PFSK-1 (cell line): ENCODE measurements at regions not wholly inside any gene's neighbourhood (a gene's known extent, or its start where the extent isn't known, plus 50 kb on each side); places are given as distances from the start of the nearest gene placed in this dataset.

Source experiments
- FOXP2 ChIP-seq: optimal IDR thresholded peaks from 2 replicates; pipeline ENCODE3; 2011; ENCODE audit warnings: borderline replicate concordance, control low read depth, inconsistent platforms; ENCODE audit not compliant: insufficient read depth; ENCODE audit errors: extremely low read length, extremely low read depth
- POLR2AphosphoS5 ChIP-seq: IDR thresholded peaks from 2 replicates; pipeline ENCODE4 v1.6.1; 2012; ENCODE audit warnings: low read depth, mild to moderate bottlenecking, control low read depth, low read length, moderate library complexity
- SIN3A ChIP-seq: IDR thresholded peaks from 2 replicates; pipeline ENCODE4 v1.6.1; 2012; ENCODE audit warnings: mild to moderate bottlenecking, low read length, moderate library complexity, borderline replicate concordance; ENCODE audit not compliant: insufficient read depth
- TAF1 ChIP-seq: IDR thresholded peaks from 2 replicates; pipeline ENCODE4 v1.6.1; 2012; ENCODE audit warnings: low read length, control low read depth, borderline replicate concordance; ENCODE audit not compliant: insufficient read depth
- TF ChIP-seq, protein P1 (sequence below), 2 experiments: IDR thresholded peaks; 2 replicates each; pipeline versions ENCODE4 v1.6.1 to v1.8.0; 2011 to 2012; ENCODE audit warnings: low read depth in 2 of 2, low read length in 2 of 2, control low read depth in 1 of 2, inconsistent platforms in 1 of 2, mild to moderate bottlenecking in 1 of 2, moderate library complexity in 1 of 2; ENCODE audit not compliant: insufficient read depth in 1 of 2

DNA sequence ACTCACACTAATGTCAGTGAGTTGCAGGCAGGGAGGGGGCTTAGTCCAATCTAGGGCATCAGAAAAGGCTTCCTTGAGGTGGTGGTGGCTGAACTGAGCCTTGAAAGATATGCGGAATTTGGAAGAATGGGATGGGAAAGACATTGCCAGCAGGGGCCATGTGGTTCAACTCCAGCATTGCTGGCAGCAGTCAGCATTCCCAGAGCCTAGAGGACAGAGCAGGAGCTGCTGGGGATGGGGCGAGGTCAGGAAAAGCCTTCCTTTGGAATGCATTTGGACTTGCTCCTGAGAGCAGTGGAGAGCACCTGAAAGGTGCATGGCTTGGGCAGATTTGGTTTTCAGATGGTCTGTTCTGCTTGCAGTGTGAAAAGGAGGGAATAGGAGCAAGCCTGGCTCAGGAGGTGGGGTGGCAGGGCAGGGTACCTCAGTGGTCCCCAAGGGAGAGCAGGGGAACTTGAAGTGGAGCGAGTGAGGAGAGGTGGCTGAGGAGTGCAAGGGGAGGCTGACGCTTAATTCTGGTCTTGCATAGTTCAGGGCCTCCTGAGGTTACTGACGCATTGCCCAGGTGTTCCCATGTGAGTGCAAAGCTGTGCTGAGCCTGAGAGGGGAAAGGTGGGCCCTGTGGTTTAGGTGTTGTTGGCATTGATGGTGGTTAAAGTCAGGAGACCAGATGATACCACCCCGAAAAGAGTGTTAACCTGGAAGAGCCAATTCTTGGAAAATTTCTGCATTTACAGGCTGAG is 112.1 kb upstream of the MGAT5 start:
- TF ChIP-seq FOXP2 (no peak), POLR2AphosphoS5 (no peak), SIN3A (no peak), TAF1 (no peak)
- TF ChIP-seq, protein P1, sequence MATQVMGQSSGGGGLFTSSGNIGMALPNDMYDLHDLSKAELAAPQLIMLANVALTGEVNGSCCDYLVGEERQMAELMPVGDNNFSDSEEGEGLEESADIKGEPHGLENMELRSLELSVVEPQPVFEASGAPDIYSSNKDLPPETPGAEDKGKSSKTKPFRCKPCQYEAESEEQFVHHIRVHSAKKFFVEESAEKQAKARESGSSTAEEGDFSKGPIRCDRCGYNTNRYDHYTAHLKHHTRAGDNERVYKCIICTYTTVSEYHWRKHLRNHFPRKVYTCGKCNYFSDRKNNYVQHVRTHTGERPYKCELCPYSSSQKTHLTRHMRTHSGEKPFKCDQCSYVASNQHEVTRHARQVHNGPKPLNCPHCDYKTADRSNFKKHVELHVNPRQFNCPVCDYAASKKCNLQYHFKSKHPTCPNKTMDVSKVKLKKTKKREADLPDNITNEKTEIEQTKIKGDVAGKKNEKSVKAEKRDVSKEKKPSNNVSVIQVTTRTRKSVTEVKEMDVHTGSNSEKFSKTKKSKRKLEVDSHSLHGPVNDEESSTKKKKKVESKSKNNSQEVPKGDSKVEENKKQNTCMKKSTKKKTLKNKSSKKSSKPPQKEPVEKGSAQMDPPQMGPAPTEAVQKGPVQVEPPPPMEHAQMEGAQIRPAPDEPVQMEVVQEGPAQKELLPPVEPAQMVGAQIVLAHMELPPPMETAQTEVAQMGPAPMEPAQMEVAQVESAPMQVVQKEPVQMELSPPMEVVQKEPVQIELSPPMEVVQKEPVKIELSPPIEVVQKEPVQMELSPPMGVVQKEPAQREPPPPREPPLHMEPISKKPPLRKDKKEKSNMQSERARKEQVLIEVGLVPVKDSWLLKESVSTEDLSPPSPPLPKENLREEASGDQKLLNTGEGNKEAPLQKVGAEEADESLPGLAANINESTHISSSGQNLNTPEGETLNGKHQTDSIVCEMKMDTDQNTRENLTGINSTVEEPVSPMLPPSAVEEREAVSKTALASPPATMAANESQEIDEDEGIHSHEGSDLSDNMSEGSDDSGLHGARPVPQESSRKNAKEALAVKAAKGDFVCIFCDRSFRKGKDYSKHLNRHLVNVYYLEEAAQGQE (IDR thresholded peaks at IDR 0.05; ENCODE audit: insufficient read depth in 1 of 2, low read depth in 2 of 2, low read length in 2 of 2): no peak

DNA sequence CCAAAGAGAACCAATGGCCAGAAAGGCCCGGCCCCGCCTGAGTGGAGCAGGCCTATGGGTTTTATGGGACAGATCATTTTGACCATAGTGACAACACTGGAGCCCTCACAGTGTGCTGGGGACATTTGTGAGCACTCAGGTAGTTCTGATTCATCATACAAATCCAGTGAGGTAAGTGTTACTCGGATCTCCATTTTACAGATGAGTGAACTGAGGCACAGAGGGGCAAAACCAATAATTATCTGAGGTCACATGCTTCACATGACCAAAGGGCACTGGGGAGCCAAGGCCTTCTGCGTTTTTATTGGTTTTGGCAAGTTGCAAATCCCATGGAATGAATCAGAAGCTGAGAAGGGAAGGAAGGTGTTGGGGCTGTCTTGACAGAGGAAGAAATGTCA is 111.5 kb upstream of the MGAT5 start:
- TF ChIP-seq TAF1 (no peak), SIN3A (no peak), POLR2AphosphoS5 (no peak), FOXP2 (no peak)
- TF ChIP-seq, protein P1 (IDR thresholded peaks at IDR 0.05; ENCODE audit: insufficient read depth in 1 of 2, low read depth in 2 of 2, low read length in 2 of 2): no peak

DNA sequence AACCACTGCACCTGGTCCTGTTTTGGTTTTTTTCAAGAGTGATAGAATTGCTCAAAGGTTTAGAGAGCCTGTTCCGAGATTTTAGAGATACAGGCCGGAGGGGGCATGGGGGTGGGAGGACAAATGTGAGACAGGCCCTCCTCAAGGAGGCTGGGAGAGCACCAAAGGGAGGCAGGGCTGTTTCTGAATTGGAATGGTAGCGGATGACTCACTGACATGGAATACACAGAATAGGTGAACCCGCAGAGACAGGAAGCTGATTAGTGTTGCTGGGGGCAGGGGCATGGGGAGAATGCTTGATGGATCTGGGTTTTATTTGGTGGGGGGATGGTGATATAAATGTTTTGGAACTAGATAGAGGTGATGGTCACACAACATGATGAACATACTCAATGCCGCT is 111.0 kb upstream of the MGAT5 start:
- TF ChIP-seq TAF1 (no peak), SIN3A (no peak), FOXP2 (no peak), POLR2AphosphoS5 (no peak)
- TF ChIP-seq, protein P1 (IDR thresholded peaks at IDR 0.05; ENCODE audit: insufficient read depth in 1 of 2, low read depth in 2 of 2, low read length in 2 of 2): no peak

DNA sequence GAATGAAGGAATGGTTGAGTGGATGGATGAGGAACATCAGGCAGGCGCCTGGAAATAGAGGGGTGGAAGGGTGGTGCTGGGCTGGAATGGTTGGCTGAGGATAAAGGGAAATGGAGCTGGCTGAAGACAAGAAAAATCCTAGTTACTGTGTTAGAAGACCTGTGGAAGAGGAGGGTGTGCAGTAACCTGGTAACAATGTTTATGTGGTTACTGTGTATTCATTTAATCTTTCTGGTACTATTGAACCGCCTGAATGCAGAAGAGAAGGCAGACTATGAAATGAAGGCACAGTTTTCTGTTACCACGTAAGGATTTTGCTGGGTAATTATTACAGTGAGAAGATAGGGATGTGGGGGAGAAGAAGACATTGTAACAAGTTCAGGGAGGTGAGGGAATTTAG is 110.3 kb upstream of the MGAT5 start:
- TF ChIP-seq, protein P1 (IDR thresholded peaks at IDR 0.05; ENCODE audit: insufficient read depth in 1 of 2, low read depth in 2 of 2, low read length in 2 of 2): no peak
- TF ChIP-seq SIN3A (no peak), TAF1 (no peak), FOXP2 (no peak), POLR2AphosphoS5 (no peak)

DNA sequence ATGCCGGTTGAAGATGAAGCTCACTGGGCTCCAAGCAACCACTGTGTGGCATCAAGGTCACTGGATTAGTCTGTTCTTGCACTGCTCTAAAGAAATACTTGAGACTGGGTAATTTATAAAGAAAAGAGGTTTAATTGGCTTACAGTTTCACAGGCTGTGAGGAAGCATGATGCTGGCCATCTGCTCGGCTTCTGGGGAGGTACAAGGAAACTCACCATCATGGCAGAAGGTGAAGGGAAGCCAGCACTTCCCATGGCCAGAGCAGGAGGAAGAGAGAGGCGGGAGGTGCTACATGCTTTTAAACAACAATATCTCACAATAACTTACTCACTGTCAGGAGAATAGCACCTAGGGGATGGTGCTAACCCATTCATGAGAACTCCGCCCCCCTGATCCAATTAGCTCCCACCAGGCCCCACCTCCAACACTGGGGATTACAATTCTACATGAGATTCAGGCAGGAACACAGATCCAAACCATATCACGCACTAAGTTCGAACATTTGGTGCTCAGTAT is 109.7 kb upstream of the MGAT5 start:
- TF ChIP-seq, protein P1 (IDR thresholded peaks at IDR 0.05; ENCODE audit: insufficient read depth in 1 of 2, low read depth in 2 of 2, low read length in 2 of 2): no peak
- TF ChIP-seq FOXP2: no peak
- TF ChIP-seq SIN3A: no peak
- TF ChIP-seq POLR2AphosphoS5: no peak
- TF ChIP-seq TAF1: no peak
